GM12892 (cell line): ENCODE measurements at regions not wholly inside any gene's neighbourhood (a gene's known extent, or its start where the extent isn't known, plus 50 kb on each side); places are given as distances from the start of the nearest gene placed in this dataset.
"Not testable (repeated sequence)": the region's sequence is repeated elsewhere in the genome, so short reads cannot be mapped to it uniquely, and the experiment has no call there.

Source experiments
- DNase-seq: peaks from one replicate; pipeline ENCODE4 v3.0.0; 2011; ENCODE audit not compliant: insufficient read length
- FAIRE-seq: peaks from 2 replicates; lab custom pipeline; 2011; peaks lifted over from hg19 to GRCh38; lab: Jason Lieb, UNC
- POLR2A ChIP-seq: IDR thresholded peaks from 2 replicates; pipeline ENCODE4 v1.6.1; 2011; ENCODE audit warnings: low read depth, low read length, control low read depth
- POLR2AphosphoS5 ChIP-seq: IDR thresholded peaks from 2 replicates; pipeline ENCODE4 v1.6.1; 2011; ENCODE audit warnings: low read depth, low read length, control low read depth
- TAF1 ChIP-seq: IDR thresholded peaks from 2 replicates; pipeline ENCODE4 v1.6.1; 2011; ENCODE audit warnings: low read depth, mild to moderate bottlenecking, control low read depth, low read length, borderline replicate concordance

GRCh38 chrX:42290608-42291007 lies 367.3 kb upstream of the CASK start:
- FAIRE-seq (no peak), DNase-seq (no peak)
- TF ChIP-seq TAF1: no peak
- no peak for TF ChIP-seq POLR2AphosphoS5
- no peak for TF ChIP-seq POLR2A

DNA sequence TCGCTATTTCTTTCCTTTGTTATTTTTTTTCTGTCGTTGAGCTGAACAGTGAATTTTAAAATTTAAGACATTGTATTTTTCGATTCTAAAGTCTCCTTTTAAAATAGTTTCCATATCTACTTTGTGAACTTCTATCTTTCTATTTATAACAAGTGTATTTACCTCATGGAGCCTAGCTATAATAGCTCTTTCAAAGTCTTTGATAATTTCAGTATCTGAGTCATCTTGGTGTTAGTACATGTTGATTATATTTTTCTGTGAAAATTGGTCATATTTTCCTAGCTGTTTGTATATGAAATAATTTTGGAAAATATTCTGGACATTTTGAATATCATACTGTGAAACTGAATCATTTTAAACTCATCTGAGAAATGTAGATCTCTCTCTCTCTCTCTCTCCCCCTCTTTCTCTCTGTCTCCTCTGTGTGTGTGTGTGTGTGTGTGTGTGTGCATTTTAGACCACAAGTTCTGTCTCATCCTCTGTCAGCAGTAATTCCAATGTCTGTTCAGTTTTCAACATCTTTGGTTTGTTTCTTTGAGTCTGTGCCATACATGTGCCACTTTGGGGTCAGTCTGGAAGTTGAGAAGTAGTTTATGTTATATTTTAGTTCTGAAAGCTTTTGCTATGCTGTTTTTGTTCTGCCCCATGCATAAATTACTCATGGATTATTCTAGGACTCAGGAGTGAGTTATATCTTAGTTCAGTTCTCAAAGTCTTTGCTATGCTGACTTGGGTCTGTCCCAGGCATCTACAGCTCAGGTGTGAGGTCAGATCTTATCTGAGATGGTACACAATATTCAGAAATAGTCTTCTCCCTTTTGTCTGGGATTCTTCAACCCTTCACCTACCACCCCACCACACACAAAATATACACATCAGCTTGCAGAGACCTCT lies 366.4 kb upstream of the CASK start:
- DNase-seq: no peak
- FAIRE-seq: no peak
- TF ChIP-seq TAF1 (no peak), POLR2A (no peak), POLR2AphosphoS5 (no peak)

DNA sequence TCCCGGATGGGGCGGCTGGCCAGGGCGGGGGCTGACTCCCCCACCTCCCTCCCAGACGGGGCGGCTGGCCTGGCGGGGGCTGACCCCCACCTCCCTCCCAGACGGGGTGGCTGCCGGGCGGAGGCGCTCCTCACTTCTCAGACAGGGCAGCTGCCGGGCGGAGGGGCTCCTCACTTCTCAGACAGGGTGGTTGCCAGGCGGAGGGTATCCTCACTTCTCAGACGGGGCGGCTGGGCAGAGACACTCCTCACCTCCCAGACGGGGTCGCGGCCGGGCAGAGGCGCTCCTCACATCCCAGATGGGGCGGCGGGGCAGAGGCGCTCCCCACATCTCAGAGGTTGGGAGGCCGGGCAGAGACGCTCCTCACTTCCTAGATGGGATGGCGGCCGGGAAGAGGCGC lies 362.3 kb upstream of the CASK start:
- DNase-seq, FAIRE-seq: not testable (repeated sequence)

- no peak for TF ChIP-seq POLR2AphosphoS5
- TF ChIP-seq TAF1: no peak
- no peak for TF ChIP-seq POLR2A
- DNase-seq (no peak), FAIRE-seq (no peak)
Observed at GRCh38 chrX:42276982-42277690, 353.8 kb upstream of the CASK start.

GRCh38 chrX:42274151-42274550 lies 350.8 kb upstream of the CASK start:
- FAIRE-seq: no peak
- DNase-seq: no peak
- TF ChIP-seq POLR2A (no peak), POLR2AphosphoS5 (no peak)

- TF ChIP-seq TAF1: no peak
- no peak for TF ChIP-seq POLR2A
- TF ChIP-seq POLR2AphosphoS5: no peak
- DNase-seq: no peak
- FAIRE-seq: no peak
Observed at GRCh38 chrX:42273387-42273786, 350.0 kb upstream of the CASK start.

- TF ChIP-seq TAF1 (no peak), POLR2AphosphoS5 (no peak), POLR2A (no peak)
- FAIRE-seq: no peak
- no peak for DNase-seq
Observed at GRCh38 chrX:42269186-42269585, 345.8 kb upstream of the CASK start.

DNA sequence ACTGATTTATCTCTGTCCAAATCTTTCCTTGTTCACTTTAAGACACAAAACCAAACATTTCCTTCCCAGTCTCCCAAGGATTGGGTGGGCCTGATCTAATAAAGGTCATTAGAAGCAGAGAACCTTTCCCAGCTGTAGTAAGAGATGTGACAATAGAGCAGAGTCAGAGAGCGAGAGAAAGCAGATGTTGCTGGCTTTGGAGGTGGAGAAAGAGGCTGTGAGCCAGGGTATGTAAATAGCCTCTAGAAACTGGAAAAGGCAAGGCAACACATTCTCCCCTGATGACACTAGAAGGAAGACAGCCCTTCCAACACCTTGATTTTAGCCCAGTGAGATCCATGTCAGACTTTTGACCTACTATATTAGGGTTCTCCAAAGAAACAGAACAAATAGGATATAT lies 337.5 kb upstream of the CASK start:
- TF ChIP-seq POLR2AphosphoS5 (no peak), TAF1 (no peak), POLR2A (no peak)
- no peak for FAIRE-seq
- DNase-seq: no peak

DNA sequence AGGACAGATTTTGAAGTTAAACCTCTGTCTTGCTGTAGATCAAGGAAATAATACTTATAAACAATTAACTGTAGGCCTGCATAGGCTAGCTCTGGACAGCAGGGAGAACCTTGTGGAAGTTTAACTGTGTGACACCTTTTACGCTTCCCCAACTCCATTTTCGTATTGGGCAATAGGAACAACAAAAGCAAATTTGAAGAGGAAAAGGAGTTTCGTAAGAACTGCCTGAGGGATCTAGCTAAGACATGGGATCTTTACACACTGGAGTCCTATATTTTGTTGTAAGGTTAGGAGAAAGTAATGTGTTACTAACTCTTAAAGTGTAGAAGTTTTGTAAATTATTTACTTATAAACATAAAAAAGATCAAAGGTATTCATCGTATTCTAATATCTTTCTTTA lies 324.9 kb upstream of the CASK start:
- no peak for DNase-seq
- TF ChIP-seq POLR2AphosphoS5 (no peak), POLR2A (no peak), TAF1 (no peak)
- FAIRE-seq: no peak

DNA sequence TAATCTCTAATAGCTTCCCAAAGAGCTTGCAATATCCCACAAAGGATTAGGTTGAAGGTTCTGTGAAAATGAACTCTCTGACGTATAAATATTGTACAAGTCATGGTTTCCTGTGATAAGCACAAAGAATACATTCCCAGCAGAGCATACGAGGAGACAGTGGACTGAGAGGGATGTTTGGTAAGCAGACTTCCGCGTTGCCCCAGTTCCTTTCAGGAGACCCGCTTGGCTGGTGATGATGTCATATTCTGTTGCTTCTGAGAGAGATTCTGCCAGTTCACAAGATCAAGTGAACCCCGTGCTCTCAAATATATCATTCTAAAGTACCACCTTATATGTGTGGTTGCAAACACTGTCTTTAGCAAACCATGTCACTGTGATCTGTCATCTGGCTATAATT lies 323.9 kb upstream of the CASK start:
- DNase-seq (no peak), FAIRE-seq (no peak)
- TF ChIP-seq POLR2AphosphoS5 (no peak), POLR2A (no peak), TAF1 (no peak)

- no peak for TF ChIP-seq POLR2AphosphoS5
- TF ChIP-seq POLR2A: no peak
- no peak for TF ChIP-seq TAF1
Observed at GRCh38 chrX:42246814-42247213, 323.5 kb upstream of the CASK start.

DNA sequence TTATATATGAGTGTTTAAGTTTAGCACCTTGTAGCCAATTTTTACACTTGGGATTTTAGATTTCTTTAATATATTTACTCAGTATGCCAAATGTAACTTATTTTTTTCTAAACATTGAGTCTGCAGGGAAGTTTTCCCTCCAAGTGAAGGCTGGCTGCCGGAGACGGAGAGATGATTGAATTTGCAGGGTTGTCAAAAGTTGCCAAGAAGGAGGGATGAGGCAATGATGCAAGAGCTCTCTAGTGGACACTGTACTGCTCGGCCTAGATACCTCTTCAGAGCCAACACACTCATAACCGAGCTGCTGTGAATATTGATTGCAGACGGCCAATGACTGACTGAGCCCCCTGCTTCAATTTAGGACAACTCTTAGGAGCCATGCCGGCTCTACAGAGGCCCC lies 318.6 kb upstream of the CASK start:
- no peak for TF ChIP-seq TAF1
- no peak for TF ChIP-seq POLR2A
- TF ChIP-seq POLR2AphosphoS5: no peak
- FAIRE-seq: no peak
- no peak for DNase-seq

More at GRCh38 chrX:42246814-42247213, 323.5 kb upstream of the CASK start:
- FAIRE-seq (no peak), DNase-seq (no peak)
